Gastroesophageal sphincter (tissue), 3 donors: ENCODE measurements at regions not wholly inside any gene's neighbourhood (a gene's known extent, or its start where the extent isn't known, plus 50 kb on each side); places are given as distances from the start of the nearest gene placed in this dataset.

Experiments
- POLR2A ChIP-seq, 2 donors: fragments of 450-650 bp; IDR thresholded peaks; one replicate each; pipeline ENCODE4 v1.6.1; 2017; ENCODE audit warnings: antibody characterized with exemption in 2 of 2, mild to moderate bottlenecking in 2 of 2, moderate library complexity in 1 of 2
- TF ChIP-seq, protein P1 (sequence below), 4 experiments: fragments of 200-600 bp in 2 of 4; fragments of 450-650 bp in 2 of 4; sonication (generic) in 1 of 4; IDR thresholded peaks; one replicate each; pipeline ENCODE4 v1.5.1; 2017 to 2019; ENCODE audit warnings: antibody characterized with exemption in 4 of 4, mild to moderate bottlenecking in 2 of 4, moderate library complexity in 2 of 4

DNA sequence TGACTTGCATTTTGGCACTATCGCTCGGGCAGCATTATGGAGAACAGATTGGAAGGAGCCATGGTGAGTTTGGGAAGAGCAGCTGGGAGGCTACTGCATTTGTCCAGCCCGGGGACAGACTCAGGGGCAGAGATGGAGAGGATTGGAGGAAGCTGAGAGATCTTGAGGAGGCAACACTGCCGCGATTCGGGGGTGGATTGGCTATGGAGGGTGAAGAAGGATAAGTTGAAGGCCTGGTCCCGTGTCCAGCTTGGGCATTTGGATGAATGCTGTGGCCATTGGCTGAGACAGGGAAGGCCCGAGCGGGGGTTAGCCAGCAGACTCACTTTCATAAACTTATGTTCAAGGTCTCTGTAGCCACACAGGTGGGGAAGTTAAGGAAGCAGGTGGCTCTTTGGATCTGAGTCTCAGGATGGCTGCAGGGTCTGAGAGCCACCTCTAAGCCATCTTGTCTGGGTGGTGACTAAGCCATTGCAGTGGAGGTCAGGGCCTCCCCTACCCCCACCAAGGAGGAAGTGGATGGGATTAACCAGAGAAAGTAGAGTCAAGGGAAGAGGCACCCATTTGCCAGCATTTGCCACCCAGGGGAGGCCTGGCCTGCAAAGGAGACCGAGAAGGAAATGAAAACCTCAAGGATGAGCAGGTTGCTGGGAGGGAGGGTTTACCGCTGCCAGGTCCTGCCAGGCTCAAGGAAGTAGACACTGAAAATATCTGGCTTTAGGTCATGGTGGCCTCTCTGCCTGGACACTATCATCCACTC, 144.0 kb upstream of the TLE3 start:
- TF ChIP-seq, protein P1, sequence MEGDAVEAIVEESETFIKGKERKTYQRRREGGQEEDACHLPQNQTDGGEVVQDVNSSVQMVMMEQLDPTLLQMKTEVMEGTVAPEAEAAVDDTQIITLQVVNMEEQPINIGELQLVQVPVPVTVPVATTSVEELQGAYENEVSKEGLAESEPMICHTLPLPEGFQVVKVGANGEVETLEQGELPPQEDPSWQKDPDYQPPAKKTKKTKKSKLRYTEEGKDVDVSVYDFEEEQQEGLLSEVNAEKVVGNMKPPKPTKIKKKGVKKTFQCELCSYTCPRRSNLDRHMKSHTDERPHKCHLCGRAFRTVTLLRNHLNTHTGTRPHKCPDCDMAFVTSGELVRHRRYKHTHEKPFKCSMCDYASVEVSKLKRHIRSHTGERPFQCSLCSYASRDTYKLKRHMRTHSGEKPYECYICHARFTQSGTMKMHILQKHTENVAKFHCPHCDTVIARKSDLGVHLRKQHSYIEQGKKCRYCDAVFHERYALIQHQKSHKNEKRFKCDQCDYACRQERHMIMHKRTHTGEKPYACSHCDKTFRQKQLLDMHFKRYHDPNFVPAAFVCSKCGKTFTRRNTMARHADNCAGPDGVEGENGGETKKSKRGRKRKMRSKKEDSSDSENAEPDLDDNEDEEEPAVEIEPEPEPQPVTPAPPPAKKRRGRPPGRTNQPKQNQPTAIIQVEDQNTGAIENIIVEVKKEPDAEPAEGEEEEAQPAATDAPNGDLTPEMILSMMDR (IDR thresholded peaks at IDR 0.05): no peak
- TF ChIP-seq POLR2A (IDR thresholded peaks at IDR 0.05): no peak
